Stomach (tissue), 8 donors: ENCODE measurements at regions not wholly inside any gene's neighbourhood (a gene's known extent, or its start where the extent isn't known, plus 50 kb on each side); places are given as distances from the start of the nearest gene placed in this dataset.

Experiments used
- DNase-seq, 2 donors: peaks; one replicate each; pipeline versions ENCODE4 v3.0.0 to v3.0.0-alpha.2; 2013 to 2019
- H3K27ac ChIP-seq, 5 donors: fragments of 200-600 bp in 4 of 5; sonication (generic) in 4 of 5; one replicate each; pipeline ENCODE4 v1.5.1; 2013 to 2019; ENCODE audit warnings: mild to moderate bottlenecking in 1 of 5, moderate library complexity in 1 of 5
- H3K27me3 ChIP-seq, 3 donors: fragments of 200-600 bp; sonication (generic); one replicate each; pipeline ENCODE4 v1.5.1; 2017 to 2019; ENCODE audit warnings: mixed run types in 1 of 3
- H3K36me3 ChIP-seq, 4 donors: fragments of 200-600 bp; sonication (generic); 1 replicate in 3 of 4; 2 replicates in 1 of 4; pipeline ENCODE4 v1.5.1; 2016 to 2019
- H3K4me1 ChIP-seq, 4 donors: fragments of 200-600 bp; sonication (generic); one replicate each; pipeline ENCODE4 v1.5.1; 2016 to 2019
- H3K4me3 ChIP-seq, 4 donors: fragments of 200-600 bp; sonication (generic) in 3 of 4; one replicate each; pipeline ENCODE4 v1.5.1; 2016 to 2019; ENCODE audit warnings: mild to moderate bottlenecking in 1 of 4
- H3K9me3 ChIP-seq, 4 donors: fragments of 200-600 bp; sonication (generic); one replicate each; pipeline ENCODE4 v1.5.1; 2016 to 2019
- CTCF ChIP-seq, 7 experiments: fragments of 450-650 bp in 4 of 7; fragments of 200-600 bp in 3 of 7; sonication (generic) in 3 of 7; IDR thresholded peaks; one replicate each; pipeline ENCODE4 v1.5.1; 2016 to 2019; ENCODE audit warnings: antibody characterized with exemption in 7 of 7, control low read depth in 2 of 7, mild to moderate bottlenecking in 1 of 7
- EP300 ChIP-seq: sonication (generic); formaldehyde crosslinking; IDR thresholded peaks from one replicate; pipeline ENCODE4 v1.6.1; 2017; ENCODE audit warnings: antibody characterized with exemption
- POLR2A ChIP-seq, 4 donors: fragments of 450-650 bp; IDR thresholded peaks; one replicate each; pipeline ENCODE4 v1.6.1; 2016; ENCODE audit warnings: antibody characterized with exemption in 4 of 4, control low read depth in 2 of 4, mild to moderate bottlenecking in 1 of 4, moderate library complexity in 1 of 4
- POLR2AphosphoS5 ChIP-seq, 3 donors: sonication (generic); formaldehyde crosslinking; IDR thresholded peaks; one replicate each; pipeline ENCODE4 v1.6.1; 2016; ENCODE audit warnings: antibody characterized with exemption in 3 of 3
- WGBS, 5 donors: extraction: QIAGEN DNeasy Blood & Tissue Kit in 3 of 5; methylation state at CpG; one replicate each; pipeline versions ENCODE4 v1.1.5 to v1.1.7; 2013 to 2018; 5-methylcytosine and 5-hydroxymethylcytosine counted together
- intact Hi-C: fragments of 100-400 bp; cut with DNase I; formaldehyde crosslinking; loops from one replicate; pipeline ENCODE4 v1.15.1; 2023; ENCODE audit warnings: low total_unique reads
- donor health status: healthy with polysubstance abuse.
- donor health status: Bipolar disorder and iron deficiency.
- donor health status: healthy.

DNA sequence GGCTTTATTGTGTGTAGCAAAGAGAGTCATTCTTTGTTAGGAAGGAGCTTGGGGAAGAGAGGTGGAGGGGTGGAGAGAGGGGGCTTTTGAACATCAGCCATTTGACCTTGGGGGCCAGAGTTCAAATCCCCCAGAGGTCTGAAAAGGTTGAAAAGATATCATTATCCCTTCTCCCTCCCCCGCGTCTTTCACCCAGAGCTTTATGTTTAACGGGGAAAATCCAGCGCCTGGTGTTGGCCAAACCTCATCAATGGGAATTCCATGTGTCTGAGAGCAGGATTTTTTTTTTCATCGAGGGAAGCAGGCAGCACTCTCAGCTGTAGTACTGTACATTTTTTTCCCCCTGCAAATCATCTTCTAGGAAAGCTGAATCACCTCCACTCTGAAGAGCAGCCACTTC is 122.4 kb upstream of the HSD17B12 start:
- Histone ChIP-seq H3K27ac (no peak overlapping the region), H3K9me3 (no peaks in the 10 kb centered on the region), H3K36me3 (no peaks in the 10 kb centered on the region), H3K4me1 (peaks cover 5 to 33% (median 18%) of the 10 kb centered on the region in 4 donors), H3K4me3 (peak overlapping the region in 1 of 4 donors; percentile 2), H3K27me3 (peaks cover 0 to 76% (median 27%) of the 10 kb centered on the region in 3 donors)
- DNase-seq, result no peak
- TF ChIP-seq CTCF (IDR thresholded peaks at IDR 0.05) (no peak), POLR2AphosphoS5 (IDR thresholded peaks at IDR 0.05) (no peak), POLR2A (IDR thresholded peaks at IDR 0.05) (no peak), EP300 (no peak)
- intact Hi-C loops, result no loop called here
- WGBS, 5 donors, result 4 to 17% (median 6%) methylated on average over 5 of the region's 5 CpGs

- intact Hi-C loops, result no loop called here
- H3K27me3 ChIP-seq, result peaks cover 0 to 73% (median 27%) of the 10 kb centered on the region in 3 donors
- H3K4me3 ChIP-seq, result no peak overlapping the region
- peaks cover 5 to 33% (median 18%) of the 10 kb centered on the region in 4 donors for H3K4me1 ChIP-seq
- no peak overlapping the region for H3K27ac ChIP-seq
- no peaks in the 10 kb centered on the region for H3K9me3 ChIP-seq
- H3K36me3 ChIP-seq, result no peaks in the 10 kb centered on the region
- no peak for TF ChIP-seq POLR2A (IDR thresholded peaks at IDR 0.05)
- no peak for TF ChIP-seq EP300
- no peak for TF ChIP-seq POLR2AphosphoS5 (IDR thresholded peaks at IDR 0.05)
- no peak for TF ChIP-seq CTCF (IDR thresholded peaks at IDR 0.05)
- DNase-seq, result no peak
- 11 to 22% (median 16%) methylated on average over 8 of the region's 8 CpGs for WGBS, 5 donors
These were observed 121.9 kb upstream of the HSD17B12 start for GRCh38 chr11:43558556-43559127.

DNA sequence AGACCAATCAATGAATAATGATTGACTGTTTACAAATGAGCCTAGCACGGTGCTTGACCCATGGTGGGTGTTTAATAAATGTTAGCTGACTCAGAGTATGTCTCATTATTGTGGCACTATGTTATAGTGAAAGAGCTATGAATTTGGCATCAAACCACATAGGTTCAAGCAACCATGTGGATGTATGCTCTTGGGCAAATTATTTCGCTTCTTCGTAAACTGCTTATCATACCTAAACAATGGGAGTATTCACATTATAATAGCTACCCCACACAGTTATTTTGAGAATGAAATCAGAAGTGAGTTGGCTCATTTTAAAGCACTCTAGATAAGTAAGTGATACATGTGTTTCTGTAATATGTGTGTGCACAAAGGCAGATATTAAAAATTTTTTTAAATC is 118.7 kb upstream of the HSD17B12 start:
- 61 to 81% (median 69%) methylated on average over 3 of the region's 3 CpGs for WGBS, 5 donors
- intact Hi-C loops, result no loop called here
- no peak for DNase-seq
- H3K4me1 ChIP-seq, result peaks cover 0 to 15% (median 9%) of the 10 kb centered on the region in 4 donors
- TF ChIP-seq POLR2AphosphoS5 (IDR thresholded peaks at IDR 0.05) (no peak), EP300 (no peak)
- H3K36me3 ChIP-seq, result no peaks in the 10 kb centered on the region
- no peaks in the 10 kb centered on the region for H3K9me3 ChIP-seq
- no peak overlapping the region for H3K4me3 ChIP-seq
- H3K27ac ChIP-seq, result no peak overlapping the region
- H3K27me3 ChIP-seq, result peaks cover 0 to 63% (median 22%) of the 10 kb centered on the region in 3 donors

GRCh38 chr11:43567396-43567975 is 113.1 kb upstream of the HSD17B12 start:
- TF ChIP-seq CTCF (IDR thresholded peaks at IDR 0.05) (peak in 4 of 7 experiments; percentile 38 to 55 (median 48)), EP300 (no peak), POLR2A (IDR thresholded peaks at IDR 0.05) (no peak)
- no peak overlapping the region for H3K27ac ChIP-seq
- DNase-seq, result peak in 1 of 2 donors; percentile 78
- WGBS, 5 donors, result 18 to 21% (median 19%) methylated on average over 5 of the region's 5 CpGs
- H3K4me1 ChIP-seq, result no peaks in the 10 kb centered on the region
- intact Hi-C loops, result no loop called here
- H3K9me3 ChIP-seq, result no peaks in the 10 kb centered on the region
- peaks cover 0 to 72% (median 0%) of the 10 kb centered on the region in 3 donors for H3K27me3 ChIP-seq
- H3K36me3 ChIP-seq, result no peaks in the 10 kb centered on the region
- no peak overlapping the region for H3K4me3 ChIP-seq

GRCh38 chr11:43573233-43573632 is 107.3 kb upstream of the HSD17B12 start:
- TF ChIP-seq POLR2AphosphoS5 (IDR thresholded peaks at IDR 0.05), result no peak
- TF ChIP-seq EP300, result no peak
- peak in 2 of 7 experiments; percentile 7 to 20 for TF ChIP-seq CTCF (IDR thresholded peaks at IDR 0.05)
- Histone ChIP-seq H3K4me1 (peaks cover 22 to 37% (median 30%) of the 10 kb centered on the region in 4 donors), H3K36me3 (no peaks in the 10 kb centered on the region), H3K27ac (no peak overlapping the region), H3K27me3 (peaks cover 7 to 93% (median 56%) of the 10 kb centered on the region in 3 donors), H3K9me3 (no peaks in the 10 kb centered on the region), H3K4me3 (no peak overlapping the region)
- intact Hi-C loops, result no loop called here
- peak in 1 of 2 donors; percentile 44 for DNase-seq
- WGBS, 5 donors, result 8 to 16% (median 12%) methylated on average over 6 of the region's 6 CpGs
